ENCODE measurements at regions not wholly inside any gene's neighbourhood (a gene's known extent, or its start where the extent isn't known, plus 50 kb on each side); places are given as distances from the start of the nearest gene placed in this dataset.

GRCh38 chr10:62548686-62549085, 174.5 kb downstream of the ZNF365 start:
- DNase-seq (ENCODE audit: low read depth): no peak

DNA sequence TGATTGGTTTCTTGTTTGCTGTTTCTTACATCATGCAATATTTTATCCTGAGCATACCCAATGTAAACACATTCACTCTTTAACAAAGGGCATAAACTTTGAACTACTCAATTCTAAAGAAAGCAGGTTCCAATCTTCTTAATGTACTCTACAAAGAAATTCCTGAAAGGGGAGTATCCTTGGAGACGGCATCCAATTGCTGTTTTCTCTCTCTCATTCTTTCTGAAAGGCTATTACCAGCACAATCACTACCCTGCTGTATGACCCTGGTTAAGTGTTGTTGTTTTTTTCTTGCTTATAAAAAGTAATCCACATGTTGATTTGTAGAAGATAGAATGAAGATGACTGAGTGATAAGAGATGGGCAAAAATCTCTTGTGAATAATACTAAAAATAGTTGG, 176.0 kb downstream of the ZNF365 start:
- no peak for DNase-seq (ENCODE audit: low read depth)

- DNase-seq (ENCODE audit: low read depth): no peak
Measured at GRCh38 chr10:62554632-62555199, 180.5 kb downstream of the ZNF365 start.

DNA sequence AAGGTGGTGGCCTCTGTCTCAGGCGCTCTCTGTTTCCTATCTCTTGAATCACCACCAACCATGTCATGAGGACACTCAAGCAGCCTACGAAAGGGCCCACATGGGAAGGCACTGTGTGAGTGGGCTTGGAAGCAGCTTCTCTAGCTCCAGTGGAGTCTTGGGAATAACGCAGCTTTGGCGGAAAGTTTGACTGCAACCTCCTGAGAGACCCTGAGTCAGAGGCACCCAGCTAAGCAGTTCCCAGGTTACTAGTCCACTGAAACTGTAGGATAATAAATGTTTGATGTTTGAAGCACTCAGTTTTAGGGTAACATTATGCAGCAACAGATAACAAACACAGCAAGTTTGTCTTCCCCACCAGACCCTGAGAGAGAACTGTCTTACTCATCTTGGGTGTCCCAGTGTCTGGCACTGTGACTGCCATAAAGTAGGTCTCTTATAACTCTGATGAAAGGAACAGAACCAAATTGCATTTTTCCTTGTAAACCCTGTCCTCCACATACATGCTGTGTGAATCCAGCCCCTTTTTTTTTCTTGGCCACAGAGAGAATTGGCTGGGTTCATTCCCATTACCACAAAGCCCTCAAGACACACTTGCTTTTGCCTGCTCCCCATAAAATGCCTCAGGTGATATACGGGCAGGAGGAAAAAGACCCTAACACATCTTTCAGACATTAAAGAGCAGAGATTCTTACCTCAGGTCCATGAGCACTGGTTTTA, 185.5 kb downstream of the ZNF365 start:
- DNase-seq (ENCODE audit: low read depth): no peak

- DNase-seq (ENCODE audit: low read depth): no peak
Measured at GRCh38 chr10:62560201-62560819, 186.1 kb downstream of the ZNF365 start.

- no peak for DNase-seq (ENCODE audit: low read depth)
Measured at GRCh38 chr10:62561151-62561550, 187.0 kb downstream of the ZNF365 start.

DNA sequence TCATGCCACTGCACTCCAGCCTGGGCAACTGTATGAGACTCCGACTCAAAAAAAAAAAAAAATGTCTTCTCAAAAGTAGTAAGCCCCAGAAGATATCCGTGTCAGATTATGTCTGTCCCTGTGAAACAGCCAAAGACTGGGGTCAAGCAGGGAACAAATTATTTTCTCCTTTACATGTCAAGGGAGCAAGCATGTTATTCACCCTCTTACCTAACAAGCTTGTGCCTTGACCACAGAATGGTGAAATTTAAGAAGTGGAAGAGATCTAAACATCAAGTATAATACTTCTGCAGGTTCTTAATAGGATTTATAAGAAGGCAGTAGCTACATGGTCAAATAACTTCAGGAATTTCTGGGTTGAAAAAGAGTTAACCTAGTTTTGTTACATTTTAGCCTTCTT, 187.9 kb downstream of the ZNF365 start:
- no peak for DNase-seq (ENCODE audit: low read depth)

GRCh38 chr10:62562795-62563194, 188.6 kb downstream of the ZNF365 start:
- no peak for DNase-seq (ENCODE audit: low read depth)

DNA sequence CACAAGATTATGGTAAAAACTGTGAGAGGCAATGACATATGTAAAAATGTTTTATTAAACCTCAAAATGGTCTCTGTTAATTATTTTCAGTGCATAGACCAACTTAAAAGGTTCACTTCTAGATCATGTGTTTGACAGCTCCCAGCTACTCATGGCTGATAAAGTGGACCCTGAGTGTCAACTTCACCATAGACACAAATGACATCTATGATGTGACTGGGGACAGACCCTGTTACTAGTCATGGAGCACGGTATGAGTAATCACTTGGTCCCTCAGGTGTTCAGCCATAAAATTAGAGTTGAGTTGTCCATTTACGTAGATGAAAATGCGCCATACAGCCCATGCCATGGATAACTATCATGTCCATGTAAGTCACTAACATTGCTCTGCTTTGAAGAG, 199.8 kb downstream of the ZNF365 start:
- DNase-seq (ENCODE audit: low read depth): no peak

- DNase-seq (ENCODE audit: low read depth): no peak
Measured at GRCh38 chr10:62577076-62577475, 202.9 kb downstream of the ZNF365 start.

DNA sequence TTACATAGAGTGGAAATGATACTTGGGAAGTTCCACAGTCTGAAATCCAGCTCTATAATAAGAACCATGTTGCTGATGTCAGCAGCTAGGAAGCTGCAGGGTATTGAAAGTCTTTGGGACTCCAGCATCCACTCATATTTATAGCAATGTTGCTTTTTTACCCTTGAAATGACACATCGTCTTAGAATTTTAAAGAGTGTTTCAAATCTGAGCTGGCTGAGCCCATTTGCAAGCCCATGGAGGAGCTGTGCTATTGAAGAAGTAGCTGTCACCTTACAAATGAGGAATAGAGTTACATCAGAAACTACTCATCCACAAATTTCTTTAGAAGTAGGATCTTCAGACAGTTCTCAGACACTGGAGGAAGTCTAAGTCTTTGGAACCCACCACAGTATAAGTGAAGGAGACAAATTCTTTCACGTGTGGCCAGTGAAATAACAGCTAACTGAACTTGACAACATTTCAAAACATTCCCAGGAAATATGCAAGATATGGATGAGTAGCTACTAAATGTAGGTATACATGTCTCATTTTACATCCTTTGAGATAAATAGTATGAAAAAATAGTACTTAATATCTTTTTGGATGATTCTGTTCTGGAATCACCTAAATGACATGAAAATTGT, 203.6 kb downstream of the ZNF365 start:
- DNase-seq (ENCODE audit: low read depth): no peak

GRCh38 chr10:62578301-62578700, 204.1 kb downstream of the ZNF365 start:
- no peak for DNase-seq (ENCODE audit: low read depth)

DNA sequence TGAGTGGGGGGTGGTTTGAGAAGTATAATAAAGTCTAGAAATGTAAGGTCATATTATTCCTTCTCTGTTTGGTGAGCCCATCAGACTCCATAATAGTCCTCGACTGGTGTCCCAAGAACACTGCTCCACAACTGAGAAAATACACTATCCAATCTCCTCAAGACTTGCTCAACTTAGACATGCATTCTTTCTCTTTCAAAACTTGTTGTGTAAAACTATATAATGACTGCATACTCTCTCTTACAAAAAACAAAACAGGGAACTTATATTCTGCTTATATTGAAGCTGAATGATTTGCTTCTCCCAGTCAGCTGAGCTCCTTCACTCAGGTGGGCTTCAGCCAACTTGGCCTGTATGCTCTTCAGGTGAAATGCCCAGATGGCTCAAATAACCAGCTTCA, 204.7 kb downstream of the ZNF365 start:
- no peak for DNase-seq (ENCODE audit: low read depth)

DNA sequence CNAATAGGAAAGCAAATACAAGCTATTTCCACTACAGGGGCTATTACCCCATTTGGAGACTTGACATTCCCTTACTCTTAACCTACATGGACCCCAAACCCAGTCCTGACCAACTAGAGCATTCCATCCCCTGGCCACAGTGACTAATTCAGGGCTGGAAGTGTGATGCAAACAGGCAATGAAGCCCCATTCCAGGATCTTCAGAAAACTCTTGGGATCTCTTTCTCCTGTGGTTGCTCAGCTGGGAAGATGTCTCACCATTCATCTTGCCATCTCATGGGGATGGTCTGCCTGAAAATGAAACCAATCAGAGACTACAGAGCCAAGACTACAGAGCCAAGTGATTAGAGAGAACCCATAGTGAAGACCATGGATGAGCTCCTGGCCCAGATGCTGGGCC, 206.2 kb downstream of the ZNF365 start:
- no peak for DNase-seq (ENCODE audit: low read depth)

GRCh38 chr10:62581351-62581750, 207.2 kb downstream of the ZNF365 start:
- DNase-seq (ENCODE audit: low read depth): no peak

GRCh38 chr10:62582101-62582705, 208.0 kb downstream of the ZNF365 start:
- no peak for DNase-seq (ENCODE audit: low read depth)

- no peak for DNase-seq (ENCODE audit: low read depth)
Measured at GRCh38 chr10:62582804-62583208, 208.6 kb downstream of the ZNF365 start.

- DNase-seq (ENCODE audit: low read depth): no peak
Measured at GRCh38 chr10:62583876-62584615, 209.9 kb downstream of the ZNF365 start.

DNA sequence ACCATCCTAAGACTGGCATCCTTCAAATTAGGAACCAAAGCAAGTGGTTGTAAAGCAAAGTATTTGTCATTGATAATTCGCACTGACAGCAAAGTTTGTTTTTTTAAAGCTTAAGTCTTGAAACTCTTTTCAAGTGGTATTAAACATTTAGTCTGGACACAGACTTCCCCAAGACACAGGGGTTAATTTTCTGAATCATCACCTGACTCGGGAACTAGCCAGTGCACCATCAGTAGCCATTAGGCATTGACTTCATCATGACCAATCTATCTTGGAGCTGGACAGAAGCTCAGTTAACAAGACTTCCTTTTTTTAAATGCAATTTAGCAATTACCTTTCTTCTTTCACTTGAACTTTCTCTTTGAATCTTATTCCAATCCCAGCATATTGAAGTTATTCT, 210.6 kb downstream of the ZNF365 start:
- no peak for DNase-seq (ENCODE audit: low read depth)

DNA sequence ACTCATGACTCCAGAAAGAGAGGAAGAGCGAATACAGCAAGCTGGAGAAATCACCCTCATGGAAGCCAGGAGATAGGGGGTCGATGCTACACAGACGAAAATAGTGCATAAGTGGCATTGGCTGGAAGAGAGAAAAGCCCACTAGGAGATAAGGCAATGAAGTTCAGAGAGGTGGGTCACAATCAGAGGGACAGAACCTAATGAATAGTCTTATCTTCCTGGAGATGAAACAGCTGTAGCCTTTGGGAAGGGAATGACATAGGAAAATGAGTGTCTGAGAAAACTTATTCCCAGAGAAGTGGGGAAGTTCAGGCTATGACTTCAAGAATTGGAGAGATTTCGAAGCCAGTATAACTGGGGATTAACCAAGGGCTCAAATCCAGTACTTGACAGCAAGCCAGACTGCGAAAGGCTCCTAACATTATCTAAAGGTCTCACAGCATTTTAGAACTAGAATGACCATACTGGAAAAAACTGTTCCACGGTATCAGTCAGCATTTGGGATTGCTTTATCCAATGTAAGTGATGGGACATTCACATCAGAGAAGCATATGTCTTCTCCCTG, 211.1 kb downstream of the ZNF365 start:
- no peak for DNase-seq (ENCODE audit: low read depth)

- no peak for DNase-seq (ENCODE audit: low read depth)
Measured at GRCh38 chr10:62587011-62587410, 212.8 kb downstream of the ZNF365 start.

All from forelimb muscle (tissue), 1 donor.